Endometrium (tissue), 2 donors: ENCODE measurements at regions not wholly inside any gene's neighbourhood (a gene's known extent, or its start where the extent isn't known, plus 50 kb on each side); places are given as distances from the start of the nearest gene placed in this dataset.

Experiments used
- FAIRE-seq: peaks from 2 replicates; lab custom pipeline; 2012; peaks lifted over from hg19 to GRCh38; lab: Jason Lieb, UNC
- donor health status: control.
- donor health status: control.

DNA sequence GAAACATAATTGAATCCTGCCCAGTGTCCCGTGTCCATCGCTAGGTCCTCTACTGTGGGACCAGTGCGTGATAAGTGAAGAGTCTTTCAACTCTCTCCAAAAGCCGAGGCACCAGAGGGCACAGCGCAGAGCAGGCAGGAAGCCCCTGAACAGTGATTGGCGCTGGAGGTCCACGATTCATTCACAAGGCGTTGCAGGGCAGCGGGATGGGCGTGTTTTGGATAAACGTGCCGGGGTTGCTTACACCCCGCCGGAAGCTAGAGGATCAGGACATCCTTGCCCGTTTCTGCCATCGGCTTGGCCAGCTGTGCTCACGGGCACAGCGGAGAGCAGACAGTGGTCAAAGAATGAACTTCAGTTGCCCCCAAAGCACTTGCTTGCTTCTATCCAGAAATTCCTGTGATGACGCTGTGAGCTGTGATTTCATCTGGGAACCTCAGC lies 86.0 kb upstream of the PFKP start:
- no peak for FAIRE-seq

DNA sequence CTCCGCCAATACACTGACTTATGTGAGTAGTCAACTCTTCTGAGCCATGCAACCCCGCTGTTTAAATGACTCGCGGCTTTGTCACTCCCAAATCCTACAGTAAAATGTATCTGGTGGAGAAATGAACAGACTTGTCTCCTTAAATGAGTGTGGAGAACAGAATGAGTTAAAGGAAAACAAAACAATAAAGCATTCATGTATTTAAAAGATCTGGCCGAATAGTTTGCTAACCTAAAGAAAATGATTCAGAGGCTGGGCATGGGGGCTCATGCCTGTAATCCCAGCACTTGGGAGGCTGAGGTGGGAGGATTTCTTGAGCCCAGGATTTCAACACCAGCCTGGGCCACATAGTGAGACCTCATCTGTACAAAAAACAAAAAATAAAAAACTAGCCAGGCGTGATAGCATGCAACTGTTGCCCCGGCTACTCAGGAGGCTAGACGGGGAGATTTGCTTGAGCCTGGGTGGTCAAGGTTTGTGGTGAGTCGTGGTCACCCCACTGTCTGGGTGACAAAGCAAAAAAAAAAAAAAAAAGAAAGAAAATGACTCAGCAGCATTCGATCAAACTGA lies 86.5 kb upstream of the PFKP start:
- no peak for FAIRE-seq

DNA sequence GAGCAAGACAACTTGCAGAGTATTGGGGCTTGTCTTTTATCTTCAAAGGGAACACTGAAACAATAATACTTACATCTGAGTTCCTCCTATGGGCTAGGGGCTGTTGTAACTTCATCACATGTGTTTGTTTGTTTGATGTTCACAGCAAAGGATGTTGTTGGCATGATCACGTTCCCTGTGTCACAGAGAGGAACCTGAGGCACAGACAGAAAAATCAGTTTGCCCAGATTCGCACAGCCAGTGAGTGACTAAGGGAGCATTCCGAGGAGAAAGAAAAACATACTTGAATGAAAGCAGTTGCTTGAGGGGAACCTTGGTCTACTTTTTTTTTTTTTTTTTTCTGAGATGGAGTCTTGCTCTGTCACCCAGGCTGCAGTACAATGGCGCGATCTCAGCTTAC lies 87.2 kb upstream of the PFKP start:
- FAIRE-seq, result no peak

DNA sequence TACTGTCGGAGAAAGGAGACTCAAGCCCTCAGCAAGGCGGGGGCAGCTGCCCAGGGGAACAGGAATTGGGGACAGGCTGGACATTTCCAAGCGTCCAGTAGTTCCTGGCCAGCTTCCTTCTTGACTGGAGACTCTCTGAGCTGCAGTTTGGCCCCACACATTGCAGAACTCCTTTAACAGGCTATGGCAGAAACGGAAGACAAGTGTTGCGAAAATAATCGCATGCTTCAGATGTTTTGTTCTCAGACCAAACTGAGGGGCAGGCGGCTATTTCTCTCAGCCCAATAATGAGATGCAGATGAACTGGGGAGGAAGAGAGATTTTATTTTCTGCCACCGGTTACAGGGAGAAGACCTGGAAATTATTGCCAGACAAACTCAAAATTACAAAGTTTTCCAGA lies 88.0 kb upstream of the PFKP start:
- FAIRE-seq, result no peak

DNA sequence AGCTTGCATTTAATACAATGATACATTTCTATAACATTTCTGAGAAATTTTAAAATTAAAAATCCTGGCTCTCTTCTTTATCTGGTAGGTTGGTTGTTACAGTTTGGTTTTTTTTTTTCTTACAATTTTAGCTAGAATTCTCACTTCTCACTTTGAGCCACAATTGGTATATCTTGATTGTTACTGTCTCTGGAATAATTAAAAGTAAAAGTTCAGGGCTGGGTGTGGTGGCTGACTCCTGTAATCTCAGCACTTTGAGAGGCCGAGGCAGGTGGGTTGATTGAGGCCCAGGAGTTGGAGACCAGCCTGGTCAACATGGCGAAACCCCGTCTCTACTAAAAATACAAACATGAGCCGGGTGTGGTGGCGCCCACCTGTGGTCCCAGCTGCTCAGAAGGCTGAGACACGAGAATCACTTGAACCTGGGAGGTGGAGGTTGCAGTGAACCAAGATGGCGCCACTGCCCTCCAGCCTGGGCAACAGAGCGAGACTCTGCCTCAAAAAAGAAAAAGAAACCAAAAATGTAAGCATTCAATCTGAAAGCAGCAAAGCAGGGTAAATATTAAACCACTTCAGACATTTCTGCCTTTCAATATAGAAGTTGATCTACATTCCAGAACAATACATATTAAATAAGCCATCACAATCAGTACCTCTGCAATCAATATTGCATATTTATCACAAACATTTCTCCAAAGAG lies 88.6 kb upstream of the PFKP start:
- FAIRE-seq, result no peak

DNA sequence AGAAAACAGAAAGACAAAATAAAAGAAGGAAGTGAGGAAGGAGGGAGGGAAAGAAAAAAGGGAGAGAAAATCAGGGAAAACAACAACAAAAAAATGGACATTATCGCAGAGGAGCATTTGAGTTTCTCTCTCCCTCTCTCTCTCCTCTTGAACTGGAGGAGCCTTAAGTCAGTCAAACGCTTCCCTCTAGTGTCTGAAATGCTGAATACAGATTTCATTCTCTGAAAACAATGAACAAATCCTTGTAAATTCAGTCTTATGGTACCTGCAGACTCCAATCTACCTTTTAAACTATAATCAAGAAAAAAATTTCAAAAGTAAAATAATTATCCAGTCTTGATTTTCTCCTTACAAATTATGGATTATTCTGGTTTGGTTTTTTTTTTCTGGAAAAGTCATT lies 89.2 kb upstream of the PFKP start:
- FAIRE-seq, result peak; percentile 95

DNA sequence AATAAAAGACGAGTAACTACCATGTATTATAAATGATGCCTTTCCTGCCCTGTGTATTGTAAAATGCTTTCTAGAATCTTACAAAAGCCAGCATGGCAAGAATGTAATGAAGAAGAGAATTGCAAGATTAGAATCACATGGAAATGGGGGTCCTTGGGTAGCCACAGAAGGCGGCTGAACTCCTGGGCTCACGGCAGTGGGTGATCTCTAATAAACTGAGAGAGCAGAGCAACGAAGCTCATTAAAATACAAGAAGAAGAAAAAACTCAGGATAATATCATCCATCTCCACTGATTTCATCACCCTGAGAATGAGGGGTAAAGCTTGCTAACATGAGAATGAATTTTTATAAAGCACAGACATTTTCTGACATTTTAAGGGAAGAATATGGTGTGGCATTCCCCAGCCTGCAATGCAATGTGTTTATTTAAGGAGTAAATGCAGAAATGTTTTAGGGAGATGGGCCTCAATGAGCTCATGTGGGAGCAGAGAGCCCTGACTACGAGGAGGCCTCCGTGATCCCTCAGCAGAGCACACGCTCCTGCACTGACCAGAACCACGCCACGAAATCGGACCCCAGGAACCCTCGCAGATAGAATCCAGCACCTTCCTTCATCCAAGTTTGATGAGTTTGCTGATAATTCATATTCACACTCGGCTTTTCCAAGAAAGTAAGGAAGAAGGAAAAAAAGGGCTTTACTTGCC lies 92.7 kb upstream of the PFKP start:
- no peak for FAIRE-seq

DNA sequence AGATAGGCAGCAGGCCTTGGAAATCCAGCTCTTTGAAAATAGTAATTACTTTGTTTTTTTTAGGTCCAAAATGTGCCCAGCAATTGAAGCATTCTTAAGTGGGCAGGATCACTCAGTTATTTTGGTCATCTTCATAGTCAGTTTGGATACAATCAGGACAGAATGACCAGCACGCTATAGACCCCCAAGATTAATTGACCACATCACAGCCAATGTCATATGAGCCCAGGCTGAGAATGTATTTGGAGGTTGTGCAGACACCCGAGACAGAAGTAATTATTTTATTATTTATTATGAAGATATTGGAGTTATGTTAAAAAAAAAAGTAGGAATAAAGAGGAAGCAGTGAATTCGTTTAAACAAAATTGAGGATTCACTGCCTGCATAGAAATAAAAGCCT lies 93.3 kb upstream of the PFKP start:
- FAIRE-seq, result no peak

DNA sequence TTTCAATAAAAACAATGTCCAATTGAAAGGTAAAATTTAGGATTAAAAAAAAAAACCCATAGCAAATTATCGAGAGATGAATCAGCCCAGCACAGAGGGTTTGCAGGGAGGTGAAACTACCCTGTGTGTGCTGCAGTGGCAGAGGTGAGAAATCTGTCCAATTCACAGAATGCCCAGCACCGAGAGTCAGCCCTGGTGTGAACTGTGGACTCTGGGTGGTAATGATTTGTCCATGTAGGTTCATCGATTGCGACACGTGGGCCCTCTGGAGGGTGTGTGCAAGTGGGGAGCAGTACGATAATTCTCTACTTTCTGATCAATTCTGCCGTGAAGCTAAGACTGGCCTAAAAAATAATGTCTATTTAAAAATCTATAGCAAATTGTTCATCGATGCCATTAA lies 94.5 kb upstream of the PFKP start:
- FAIRE-seq, result no peak

DNA sequence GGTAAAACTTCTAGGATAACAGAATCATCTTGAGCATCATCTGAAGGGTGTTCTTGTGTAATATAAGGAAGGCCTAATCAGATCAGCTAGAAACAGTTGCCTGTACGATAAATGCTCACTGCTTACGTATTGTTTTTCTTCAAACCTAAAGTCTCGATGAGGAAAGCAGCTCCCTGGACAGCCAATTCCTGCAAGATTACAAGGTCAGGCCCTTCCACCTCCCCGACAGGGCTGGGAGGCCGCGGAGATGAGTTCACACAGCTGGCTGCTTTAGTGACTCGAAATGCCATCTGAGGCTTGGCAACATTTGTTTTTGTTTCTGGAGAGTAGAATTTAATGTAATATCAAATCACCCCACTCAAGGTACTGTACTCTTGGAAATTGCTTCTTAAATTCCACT lies 95.1 kb upstream of the PFKP start:
- no peak for FAIRE-seq

DNA sequence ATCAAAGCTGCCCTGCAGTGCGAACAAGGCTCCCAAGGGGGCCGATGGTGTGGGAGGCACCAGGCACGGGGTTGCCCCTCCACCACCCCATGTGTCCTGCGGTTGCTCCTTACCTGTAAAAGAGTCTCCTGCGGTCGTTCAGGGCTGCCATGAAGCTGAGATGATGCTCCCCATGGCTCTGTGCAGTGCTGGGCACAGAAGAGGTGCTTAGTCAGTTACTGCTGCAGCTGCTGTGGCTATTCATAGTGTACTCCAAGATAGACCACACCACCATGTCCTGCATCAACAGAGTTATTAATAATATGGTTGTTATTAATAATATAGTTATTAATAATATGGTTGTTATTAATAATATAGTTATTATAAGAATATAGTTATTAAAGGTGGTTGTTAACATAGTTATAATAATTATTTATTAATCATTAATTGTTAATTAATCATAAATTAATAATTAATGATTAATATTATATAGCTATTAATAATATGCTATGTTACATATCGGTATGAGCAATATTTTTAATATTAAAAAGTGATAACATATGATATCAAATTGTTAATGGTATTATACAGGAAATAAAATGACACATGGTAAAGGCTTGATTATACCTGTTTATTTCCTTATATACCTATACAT lies 97.0 kb upstream of the PFKP start:
- peak; percentile 94 for FAIRE-seq

DNA sequence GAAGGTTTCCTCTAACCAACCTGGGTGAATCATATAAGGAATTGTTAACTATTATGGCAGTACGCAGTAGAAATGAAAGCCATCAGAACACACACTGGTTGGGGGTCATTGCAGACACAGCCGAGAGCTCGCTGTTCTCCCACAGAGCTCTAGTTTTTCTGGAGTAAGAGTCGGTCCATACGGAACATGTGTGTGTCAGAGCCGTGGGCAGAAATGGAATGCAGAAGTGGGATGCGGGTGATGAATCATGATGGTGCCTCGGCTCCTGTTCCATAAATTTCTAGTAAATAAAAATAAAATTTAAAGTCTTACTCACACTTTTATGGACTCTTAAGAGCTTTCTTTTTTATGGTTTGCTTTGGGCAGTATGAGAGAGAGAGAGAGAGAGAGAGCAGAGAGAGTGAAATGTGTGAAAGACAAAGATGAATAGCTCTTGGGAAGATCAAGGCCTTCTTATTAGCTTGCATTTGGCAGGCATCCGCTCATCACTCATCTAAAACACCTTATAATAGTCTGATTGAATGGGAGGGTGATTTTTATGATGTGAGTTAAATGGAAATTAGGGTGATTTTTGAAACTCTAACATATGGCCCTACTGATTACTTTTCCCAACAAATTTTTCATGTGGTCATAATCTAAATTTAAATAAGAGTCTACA lies 98.8 kb upstream of the PFKP start:
- peak; percentile 69 for FAIRE-seq

DNA sequence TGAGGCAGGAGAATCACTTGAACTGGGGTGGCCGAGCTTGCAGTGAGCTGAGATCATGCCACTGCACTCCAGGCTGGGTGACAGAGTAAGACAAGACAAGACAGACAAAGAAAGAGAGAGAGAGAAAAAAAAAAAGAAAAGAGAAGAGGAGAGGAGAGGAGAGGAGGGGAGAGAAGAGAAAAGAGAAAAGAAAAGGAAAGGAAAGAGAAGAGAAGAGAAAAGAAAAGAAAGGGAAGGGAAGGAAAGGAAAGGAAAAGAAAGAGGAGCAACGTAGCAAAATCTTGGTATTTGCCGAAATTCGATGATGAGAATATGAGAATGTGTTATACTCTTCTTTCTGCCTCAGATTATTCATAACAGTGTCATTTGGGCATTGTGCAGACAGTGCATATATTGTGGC lies 101.2 kb upstream of the PFKP start:
- FAIRE-seq, result no peak

DNA sequence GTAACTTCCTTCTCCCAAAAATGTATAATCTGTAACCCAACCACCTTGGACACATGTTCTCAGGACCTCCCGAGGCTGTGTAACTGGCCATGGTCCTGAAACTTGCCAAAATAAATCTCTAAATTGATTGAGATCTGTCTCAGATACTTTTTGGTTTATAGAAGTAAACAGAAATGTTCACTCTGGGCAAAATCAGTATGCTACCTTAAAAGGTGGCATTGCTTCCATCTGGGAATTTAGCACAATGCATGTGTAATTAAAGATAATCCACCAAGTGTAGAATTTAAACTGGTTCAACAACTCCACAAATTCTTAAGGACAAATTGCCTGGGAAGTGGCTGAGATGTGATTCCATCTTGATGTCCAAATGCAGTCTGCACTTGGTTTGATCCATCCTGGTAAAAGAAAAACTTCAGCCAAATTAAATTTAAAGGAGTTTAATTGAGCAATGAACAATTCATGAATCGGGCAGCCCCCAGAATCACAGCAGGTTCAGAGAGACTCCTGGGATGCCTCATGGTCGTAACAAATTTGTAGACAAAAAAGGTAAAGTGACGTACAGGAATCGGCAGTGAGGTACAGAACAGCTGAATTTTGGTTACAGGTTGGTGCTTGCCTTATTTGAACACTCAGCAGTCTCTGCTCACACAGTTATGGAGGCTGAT lies 102.6 kb upstream of the PFKP start:
- no peak for FAIRE-seq

DNA sequence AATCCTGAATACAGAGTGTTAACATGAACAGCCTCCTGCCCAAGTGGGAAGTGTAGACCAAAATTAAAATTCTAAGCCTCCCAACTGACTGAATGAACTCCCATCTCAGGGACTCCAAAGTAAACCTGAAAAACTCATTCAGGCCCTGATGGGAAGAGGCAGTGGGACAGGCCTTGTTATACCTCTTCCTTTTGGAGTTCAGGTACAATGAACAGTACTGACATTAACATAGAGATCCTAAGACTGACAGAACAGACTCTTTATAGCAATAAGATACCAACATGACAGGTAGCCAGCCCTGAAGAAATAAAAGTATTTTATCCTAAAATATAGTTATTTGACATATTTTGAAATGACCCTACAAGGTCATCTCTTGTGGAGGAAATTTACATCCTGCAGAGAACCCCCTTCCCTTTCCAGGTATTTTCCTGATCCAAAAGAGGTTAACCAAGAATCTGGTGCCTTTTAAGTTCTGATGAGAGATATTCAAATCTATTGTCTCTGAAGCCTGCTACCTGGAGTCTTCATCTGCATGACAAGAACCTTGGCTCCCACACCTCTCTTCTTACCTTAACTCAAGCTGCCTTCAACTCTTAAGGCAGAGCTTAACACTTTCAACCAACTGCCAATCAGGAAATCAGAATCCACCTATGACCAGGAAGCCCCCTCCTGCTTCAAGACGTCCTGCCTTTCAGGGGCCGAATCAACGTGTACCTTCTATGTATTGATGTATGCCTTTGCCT lies 103.3 kb upstream of the PFKP start:
- no peak for FAIRE-seq

DNA sequence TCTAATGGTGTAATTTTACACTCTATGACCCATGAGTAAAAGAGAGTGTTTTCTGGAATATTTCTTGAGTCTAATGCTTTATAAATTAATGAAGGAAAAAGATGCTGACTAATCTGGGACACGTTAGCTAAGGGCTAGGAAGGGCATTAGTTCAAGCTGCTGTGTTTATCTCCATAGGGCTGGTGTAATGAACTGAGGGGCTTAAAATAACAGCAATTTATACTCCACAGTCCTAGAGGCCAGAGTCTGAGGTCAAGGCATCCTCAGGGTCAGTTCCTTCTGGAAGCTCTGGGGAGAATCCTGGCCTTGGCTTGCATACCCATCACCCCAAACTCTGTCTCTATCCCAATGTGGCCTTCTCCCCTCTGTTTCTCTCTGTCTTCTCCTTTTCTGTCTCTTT lies 105.2 kb upstream of the PFKP start:
- FAIRE-seq, result no peak

DNA sequence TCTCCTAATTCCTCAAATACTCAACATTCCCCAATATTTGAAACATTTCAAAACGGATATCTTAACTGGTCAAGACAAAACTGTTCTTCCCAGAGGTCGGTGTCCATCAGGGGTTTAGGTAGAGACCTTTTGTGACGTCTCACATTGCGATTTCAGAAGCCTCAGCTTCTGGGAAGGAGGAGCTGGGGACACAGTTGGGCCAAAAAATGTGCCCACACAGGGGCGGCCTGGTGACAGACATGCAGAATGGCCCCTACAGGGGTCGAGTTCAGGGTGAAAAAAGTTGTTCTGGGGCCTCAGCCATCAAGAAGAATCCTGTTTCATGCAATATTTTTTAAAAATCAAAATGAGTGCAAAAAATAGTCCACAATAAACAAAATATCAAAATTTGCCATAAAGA lies 108.7 kb upstream of the PFKP start:
- FAIRE-seq, result no peak

DNA sequence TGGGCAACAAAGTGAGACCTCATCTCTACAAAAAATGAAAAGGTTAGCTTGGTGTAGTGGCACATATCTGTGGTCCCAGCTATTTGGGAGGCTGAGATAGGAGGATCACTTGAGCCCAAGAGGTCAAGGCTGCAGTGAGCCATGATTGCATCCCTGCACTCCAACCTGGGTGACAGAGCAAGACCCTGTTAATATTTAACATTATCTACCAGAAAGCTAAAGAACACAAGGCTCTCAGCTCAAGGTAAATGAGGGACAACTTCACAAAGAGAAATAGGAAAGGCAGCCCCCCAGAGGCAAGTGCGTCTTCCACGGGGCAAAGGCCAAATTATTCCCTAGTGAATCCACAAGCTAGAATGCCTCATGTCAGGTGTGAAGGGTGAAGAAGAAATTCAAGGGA lies 109.6 kb upstream of the PFKP start:
- no peak for FAIRE-seq

DNA sequence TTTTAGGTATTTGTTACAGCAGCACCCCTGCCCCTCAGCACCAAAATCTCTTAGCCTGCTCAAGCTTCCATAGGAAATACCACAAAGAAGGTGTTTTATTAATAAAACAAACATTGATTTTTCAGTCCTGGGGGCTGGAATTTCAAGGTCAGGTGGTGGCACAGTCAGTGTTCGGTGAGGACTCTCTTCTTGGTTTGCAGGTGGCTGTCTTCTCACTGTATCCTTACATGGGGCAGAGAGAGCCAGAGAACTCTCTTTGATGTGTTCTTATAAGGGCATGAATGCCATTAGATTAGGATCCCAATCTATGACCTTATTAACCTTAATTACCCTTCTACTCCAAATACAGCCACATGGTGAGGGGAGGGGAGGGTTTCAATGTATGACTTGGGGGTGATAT lies 112.3 kb upstream of the PFKP start:
- no peak for FAIRE-seq

DNA sequence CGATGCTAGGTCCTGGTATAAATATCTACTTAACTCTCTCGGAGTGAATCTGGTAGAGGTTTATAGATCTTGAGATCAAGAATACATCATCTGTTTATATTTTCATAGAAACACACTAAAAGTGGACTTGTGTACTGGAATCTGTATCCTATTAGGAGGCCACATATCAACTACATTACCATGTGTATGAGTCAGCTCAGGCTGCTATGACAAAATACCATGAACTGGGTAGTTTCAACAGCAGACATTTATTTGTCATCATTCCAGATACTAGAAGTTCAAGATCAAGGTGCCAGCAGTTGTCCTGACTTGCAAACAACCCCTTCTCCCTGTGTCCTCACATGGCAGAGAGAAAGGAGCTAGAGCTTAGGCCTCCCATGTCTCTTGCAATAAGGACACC lies 113.9 kb upstream of the PFKP start:
- no peak for FAIRE-seq

DNA sequence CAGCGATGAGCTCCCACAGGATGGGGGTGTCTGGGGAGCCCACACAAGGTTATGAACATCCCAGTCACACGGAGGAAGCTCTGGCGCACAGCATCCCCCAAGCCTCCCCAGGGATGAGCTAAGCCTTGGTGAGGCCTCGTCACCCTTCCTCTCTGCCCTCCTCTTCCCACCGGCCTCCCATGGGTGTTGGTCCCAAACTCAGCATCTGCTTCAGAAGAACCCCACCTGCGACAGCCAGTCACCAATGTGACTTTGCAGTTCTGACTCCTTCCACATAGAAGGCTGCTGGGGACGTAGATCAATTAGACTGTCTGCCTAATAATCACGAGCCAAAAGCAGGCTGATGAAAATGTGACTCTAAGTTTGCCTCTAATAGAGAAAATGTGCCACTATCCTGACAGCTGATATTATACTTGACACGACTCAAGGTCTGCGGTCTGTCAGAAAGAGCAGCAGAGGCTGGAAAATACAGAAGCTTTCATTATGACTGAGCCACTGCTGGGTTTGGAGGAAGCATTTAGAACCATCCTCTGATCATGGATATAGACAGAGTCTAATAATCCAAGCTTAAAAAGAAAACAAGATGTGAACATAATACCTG lies 116.0 kb upstream of the PFKP start:
- no peak for FAIRE-seq
